ENCODE measurements at regions not wholly inside any gene's neighbourhood (a gene's known extent, or its start where the extent isn't known, plus 50 kb on each side); places are given as distances from the start of the nearest gene placed in this dataset.

DNA sequence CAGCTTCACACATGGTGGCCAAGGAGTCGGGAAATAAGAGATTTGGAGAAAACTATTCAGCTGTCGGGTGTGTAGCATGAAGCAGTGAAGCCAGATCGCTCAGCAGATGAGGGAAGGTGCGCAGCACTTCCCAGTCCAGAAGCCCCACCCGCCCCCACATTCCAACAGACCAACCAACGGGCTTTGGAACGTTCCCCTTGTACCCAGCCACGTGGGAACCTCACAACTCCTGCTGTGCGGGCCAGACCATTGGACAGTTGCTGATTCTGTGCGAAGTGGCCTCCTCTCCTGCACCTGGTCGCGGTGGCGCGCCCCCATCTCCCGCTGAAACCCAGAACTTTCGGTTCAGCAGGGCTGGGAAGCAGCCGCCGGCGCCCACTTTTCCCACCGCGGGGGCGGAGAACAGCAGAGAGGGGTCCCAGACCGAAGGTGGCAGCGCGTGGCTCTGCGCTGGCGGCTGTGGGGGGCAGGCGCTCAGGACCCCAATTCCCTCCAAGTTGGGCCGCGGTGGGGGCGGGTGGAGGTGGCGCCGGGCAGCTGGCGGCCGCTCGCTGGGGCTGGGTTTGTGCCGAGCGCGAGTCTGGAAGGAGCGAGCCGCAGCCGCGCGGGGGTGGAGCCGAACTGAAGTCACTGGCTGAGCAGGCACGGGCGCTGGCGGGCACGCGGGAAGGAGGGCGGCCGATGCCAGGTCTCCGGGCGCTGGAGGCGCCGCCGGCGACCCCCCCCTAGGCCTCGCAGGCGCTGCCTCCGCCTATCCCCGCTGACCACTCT, 1301.5 kb upstream of the SORCS1 start:
- peaks cover 16% of the 10 kb centered on the region for H3K27me3 Mint-ChIP-seq
- intact Hi-C loops (cut with micrococcal nuclease), result no loop called here
- no peaks in the 10 kb centered on the region for H3K36me3 Mint-ChIP-seq (ENCODE audit: low read depth)
- H3K27ac Mint-ChIP-seq, result no peak overlapping the region
- POLR2A ChIA-PET, result no interaction called here
- H3K4me1 Mint-ChIP-seq, result no peaks in the 10 kb centered on the region
- ATAC-seq (ENCODE audit: low read depth) (no peak), DNase-seq (no peak)
- CTCF ChIA-PET, result no interaction called here
- H3K9me3 Mint-ChIP-seq, result no peaks in the 10 kb centered on the region
- H3K4me3 Mint-ChIP-seq, result no peak overlapping the region
- TF ChIP-seq, protein P1, sequence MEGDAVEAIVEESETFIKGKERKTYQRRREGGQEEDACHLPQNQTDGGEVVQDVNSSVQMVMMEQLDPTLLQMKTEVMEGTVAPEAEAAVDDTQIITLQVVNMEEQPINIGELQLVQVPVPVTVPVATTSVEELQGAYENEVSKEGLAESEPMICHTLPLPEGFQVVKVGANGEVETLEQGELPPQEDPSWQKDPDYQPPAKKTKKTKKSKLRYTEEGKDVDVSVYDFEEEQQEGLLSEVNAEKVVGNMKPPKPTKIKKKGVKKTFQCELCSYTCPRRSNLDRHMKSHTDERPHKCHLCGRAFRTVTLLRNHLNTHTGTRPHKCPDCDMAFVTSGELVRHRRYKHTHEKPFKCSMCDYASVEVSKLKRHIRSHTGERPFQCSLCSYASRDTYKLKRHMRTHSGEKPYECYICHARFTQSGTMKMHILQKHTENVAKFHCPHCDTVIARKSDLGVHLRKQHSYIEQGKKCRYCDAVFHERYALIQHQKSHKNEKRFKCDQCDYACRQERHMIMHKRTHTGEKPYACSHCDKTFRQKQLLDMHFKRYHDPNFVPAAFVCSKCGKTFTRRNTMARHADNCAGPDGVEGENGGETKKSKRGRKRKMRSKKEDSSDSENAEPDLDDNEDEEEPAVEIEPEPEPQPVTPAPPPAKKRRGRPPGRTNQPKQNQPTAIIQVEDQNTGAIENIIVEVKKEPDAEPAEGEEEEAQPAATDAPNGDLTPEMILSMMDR (IDR thresholded peaks at IDR 0.05), result no peak

DNA sequence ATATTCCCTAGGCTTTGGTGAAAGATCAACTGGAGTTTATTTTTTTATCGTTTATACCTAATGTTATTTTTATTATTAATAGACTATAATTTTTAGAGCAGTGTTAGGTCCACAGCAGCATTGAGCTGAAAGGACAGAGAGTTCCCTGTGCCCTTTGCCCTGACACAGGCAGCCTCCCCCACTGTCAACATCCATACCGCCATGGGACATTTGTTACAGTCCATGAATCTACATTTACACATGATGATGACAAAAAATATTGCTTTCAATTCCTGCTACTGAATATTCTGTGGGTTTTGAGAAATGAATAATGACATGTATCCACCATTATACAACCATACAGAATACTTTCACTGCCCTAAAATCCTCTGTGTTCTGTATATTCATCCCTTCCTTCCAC, 1297.5 kb upstream of the SORCS1 start:
- H3K9me3 Mint-ChIP-seq, result no peaks in the 10 kb centered on the region
- no peak overlapping the region for H3K27ac Mint-ChIP-seq
- POLR2A ChIA-PET, result interaction anchor here (0.6 kb wide), 1 partner anchor 21 kb away, joined by 3 read pairs; no protein-coding TSS in a partner anchor
- H3K4me3 Mint-ChIP-seq, result no peak overlapping the region
- intact Hi-C loops (cut with micrococcal nuclease), result no loop called here
- ATAC-seq (ENCODE audit: low read depth) (no peak), DNase-seq (no peak)
- CTCF ChIA-PET, result no interaction called here
- no peaks in the 10 kb centered on the region for H3K36me3 Mint-ChIP-seq (ENCODE audit: low read depth)
- no peaks in the 10 kb centered on the region for H3K4me1 Mint-ChIP-seq
- H3K27me3 Mint-ChIP-seq, result peaks cover 14% of the 10 kb centered on the region
- TF ChIP-seq, protein P1 (IDR thresholded peaks at IDR 0.05), result no peak

DNA sequence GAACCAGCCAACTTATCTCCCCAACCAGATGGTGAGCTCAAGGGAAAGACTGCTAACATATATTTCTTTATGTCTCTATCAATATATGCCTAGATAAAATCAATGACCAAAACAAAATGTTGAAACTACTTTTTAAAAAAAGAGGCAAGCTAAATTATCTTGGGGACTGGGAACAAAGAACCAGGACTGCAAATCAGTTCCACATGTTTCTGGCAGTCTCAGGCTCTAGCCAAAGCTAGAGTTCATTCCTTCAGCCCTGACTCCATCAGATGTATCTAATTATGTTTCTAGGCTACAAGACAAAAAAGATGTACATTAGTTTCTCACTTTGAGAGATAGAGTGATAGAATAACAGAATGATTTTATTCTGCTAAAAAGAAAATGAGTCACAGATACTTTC, 1290.3 kb upstream of the SORCS1 start:
- H3K36me3 Mint-ChIP-seq (ENCODE audit: low read depth), result no peaks in the 10 kb centered on the region
- CTCF ChIA-PET, result no interaction called here
- no peak for ATAC-seq (ENCODE audit: low read depth)

DNA sequence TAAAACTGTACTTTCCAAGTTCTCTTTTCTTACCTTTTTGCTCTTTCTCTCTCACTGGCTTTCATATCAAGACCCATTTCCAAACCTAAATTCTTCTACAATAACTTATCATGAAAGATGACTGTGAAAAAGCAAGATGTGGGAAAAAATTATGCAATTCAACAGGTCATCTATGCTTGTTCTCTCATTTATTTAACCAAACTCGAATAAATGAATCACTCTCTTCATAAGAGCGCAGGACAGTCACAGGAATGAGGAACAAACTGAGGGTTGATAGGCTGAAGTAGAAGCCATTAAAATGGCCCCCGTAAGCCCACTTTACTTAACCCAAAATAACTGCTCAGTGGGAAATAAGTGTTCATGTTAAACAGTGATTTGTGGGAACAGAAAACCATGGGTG, 1289.7 kb upstream of the SORCS1 start:
- intact Hi-C loops (cut with micrococcal nuclease), result no loop called here
- H3K36me3 Mint-ChIP-seq (ENCODE audit: low read depth), result no peaks in the 10 kb centered on the region
- H3K4me3 Mint-ChIP-seq, result no peak overlapping the region
- H3K27me3 Mint-ChIP-seq, result no peaks in the 10 kb centered on the region
- no peaks in the 10 kb centered on the region for H3K4me1 Mint-ChIP-seq
- no peak for ATAC-seq (ENCODE audit: low read depth)
- peaks cover 1% of the 10 kb centered on the region for H3K9me3 Mint-ChIP-seq
- no peak overlapping the region for H3K27ac Mint-ChIP-seq
- no peak for DNase-seq
- TF ChIP-seq, protein P1 (IDR thresholded peaks at IDR 0.05), result no peak
- ChIA-PET CTCF (no interaction called here), POLR2A (no interaction called here)

More for the DNA sequence above, 1290.3 kb upstream of the SORCS1 start:
- Mint-ChIP-seq H3K4me3 (no peak overlapping the region), H3K9me3 (peaks cover 1% of the 10 kb centered on the region), H3K27me3 (no peaks in the 10 kb centered on the region), H3K27ac (no peak overlapping the region), H3K4me1 (no peaks in the 10 kb centered on the region)
- intact Hi-C loops (cut with micrococcal nuclease), result no loop called here
- TF ChIP-seq, protein P1 (IDR thresholded peaks at IDR 0.05), result no peak
- POLR2A ChIA-PET, result no interaction called here
- no peak for DNase-seq

DNA sequence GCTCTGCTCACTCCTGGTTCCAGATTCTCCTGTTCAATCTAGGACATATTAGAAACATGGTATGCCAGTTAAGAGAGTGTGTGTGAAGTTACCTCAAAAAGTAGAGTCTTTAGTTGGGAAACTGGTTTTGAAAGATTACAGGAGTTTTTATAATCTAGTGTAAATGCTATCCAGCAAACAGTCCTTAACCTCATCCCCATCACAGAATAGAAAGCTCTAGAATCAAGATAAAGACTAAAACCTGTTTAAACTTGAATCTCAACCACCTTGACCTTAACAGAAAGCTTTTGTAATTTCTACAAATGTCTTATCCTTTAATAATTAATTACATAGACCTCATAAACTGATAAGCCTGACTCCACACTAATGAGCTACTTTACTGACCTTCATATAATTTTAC, 1288.7 kb upstream of the SORCS1 start:
- ChIA-PET CTCF (no interaction called here), POLR2A (no interaction called here)
- no peak overlapping the region for H3K4me3 Mint-ChIP-seq
- no peaks in the 10 kb centered on the region for H3K36me3 Mint-ChIP-seq (ENCODE audit: low read depth)
- H3K27ac Mint-ChIP-seq, result no peak overlapping the region
- peaks cover 1% of the 10 kb centered on the region for H3K9me3 Mint-ChIP-seq
- no peaks in the 10 kb centered on the region for H3K27me3 Mint-ChIP-seq
- ATAC-seq (ENCODE audit: low read depth) (no peak), DNase-seq (no peak)
- intact Hi-C loops (cut with micrococcal nuclease), result no loop called here
- no peaks in the 10 kb centered on the region for H3K4me1 Mint-ChIP-seq
- TF ChIP-seq, protein P1 (IDR thresholded peaks at IDR 0.05), result no peak
